Gastroesophageal sphincter (tissue), 4 donors: ENCODE measurements at regions not wholly inside any gene's neighbourhood (a gene's known extent, or its start where the extent isn't known, plus 50 kb on each side); places are given as distances from the start of the nearest gene placed in this dataset.

ENCODE experiments used
- ATAC-seq: fragments of 150-250 bp; one replicate; pipeline ENCODE4 v1.9.1; 2016; ENCODE audit warnings: mild to moderate bottlenecking, moderate library complexity
- H3K27ac ChIP-seq, 4 donors: fragments of 200-600 bp; sonication (generic) in 3 of 4; 1 replicate in 3 of 4; 2 replicates in 1 of 4; pipeline ENCODE4 v1.5.1; 2016 to 2019
- H3K27me3 ChIP-seq: fragments of 200-600 bp; sonication (generic); one replicate; pipeline ENCODE4 v1.5.1; 2019
- H3K36me3 ChIP-seq, 2 donors: fragments of 200-600 bp; sonication (generic); one replicate each; pipeline ENCODE4 v1.5.1; 2019; ENCODE audit warnings: control low read depth in 1 of 2
- H3K4me1 ChIP-seq, 3 donors: fragments of 200-600 bp; sonication (generic); 1 replicate in 2 of 3; 2 replicates in 1 of 3; pipeline ENCODE4 v1.5.1; 2016 to 2019; ENCODE audit warnings: control low read depth in 2 of 3
- H3K4me3 ChIP-seq, 2 donors: fragments of 200-600 bp; sonication (generic); one replicate each; pipeline ENCODE4 v1.5.1; 2019; ENCODE audit warnings: mild to moderate bottlenecking in 1 of 2, moderate library complexity in 1 of 2
- H3K9me3 ChIP-seq, 3 donors: fragments of 200-600 bp; sonication (generic); one replicate each; pipeline ENCODE4 v1.5.1; 2017 to 2019; ENCODE audit warnings: control low read depth in 2 of 3
- CTCF ChIP-seq, 4 experiments: fragments of 200-600 bp in 2 of 4; fragments of 450-650 bp in 2 of 4; sonication (generic) in 1 of 4; IDR thresholded peaks; one replicate each; pipeline ENCODE4 v1.5.1; 2017 to 2019; ENCODE audit warnings: antibody characterized with exemption in 4 of 4, mild to moderate bottlenecking in 2 of 4, moderate library complexity in 2 of 4
- EP300 ChIP-seq: sonication (generic); formaldehyde crosslinking; IDR thresholded peaks from one replicate; pipeline ENCODE4 v1.6.1; 2017; ENCODE audit warnings: antibody characterized with exemption, mild to moderate bottlenecking
- POLR2A ChIP-seq, 2 donors: fragments of 450-650 bp; IDR thresholded peaks; one replicate each; pipeline ENCODE4 v1.6.1; 2017; ENCODE audit warnings: antibody characterized with exemption in 2 of 2, mild to moderate bottlenecking in 2 of 2, moderate library complexity in 1 of 2
- POLR2AphosphoS5 ChIP-seq: sonication (generic); formaldehyde crosslinking; IDR thresholded peaks from one replicate; pipeline ENCODE4 v1.6.1; 2017; ENCODE audit warnings: antibody characterized with exemption
- WGBS, 2 donors: methylation state at CpG; one replicate each; pipeline ENCODE4 v1.1.5; 2018; ENCODE audit warnings: low coverage in 1 of 2; 5-methylcytosine and 5-hydroxymethylcytosine counted together

GRCh38 chr18:39620551-39621168 is 2055.1 kb upstream of the CELF4 start:
- Histone ChIP-seq H3K4me3 (no peak overlapping the region), H3K36me3 (no peaks in the 10 kb centered on the region), H3K27ac (no peak overlapping the region), H3K4me1 (no peaks in the 10 kb centered on the region), H3K9me3 (peaks cover 0 to 7% (median 0%) of the 10 kb centered on the region in 3 donors), H3K27me3 (no peaks in the 10 kb centered on the region)
- no peak for ATAC-seq
- TF ChIP-seq POLR2A (IDR thresholded peaks at IDR 0.05) (no peak), CTCF (IDR thresholded peaks at IDR 0.05) (no peak), POLR2AphosphoS5 (no peak), EP300 (no peak)
- WGBS, 2 donors, result 91 to 100% methylated on average over 2 of the region's 2 CpGs

- WGBS, 2 donors, result no CpG with 5 or more reads among the region's 33 CpGs
- Histone ChIP-seq H3K27me3 (no peaks in the 10 kb centered on the region), H3K27ac (no peak overlapping the region), H3K9me3 (peaks cover 0 to 7% (median 0%) of the 10 kb centered on the region in 3 donors), H3K4me1 (no peaks in the 10 kb centered on the region), H3K36me3 (no peaks in the 10 kb centered on the region), H3K4me3 (no peak overlapping the region)
- no peak for ATAC-seq
- TF ChIP-seq POLR2AphosphoS5 (no peak), POLR2A (IDR thresholded peaks at IDR 0.05) (no peak), CTCF (IDR thresholded peaks at IDR 0.05) (no peak)
Measured at GRCh38 chr18:39618265-39619003, 2052.8 kb upstream of the CELF4 start.

GRCh38 chr18:39611381-39612100 is 2045.9 kb upstream of the CELF4 start:
- 69 to 74% methylated on average over 3 of the region's 3 CpGs for WGBS, 2 donors
- ATAC-seq, result no peak

GRCh38 chr18:39607034-39607433 is 2041.4 kb upstream of the CELF4 start:
- TF ChIP-seq POLR2AphosphoS5 (no peak), POLR2A (IDR thresholded peaks at IDR 0.05) (no peak), EP300 (no peak), CTCF (IDR thresholded peaks at IDR 0.05) (no peak)
- no peak for ATAC-seq
- no peaks in the 10 kb centered on the region for H3K36me3 ChIP-seq
- H3K27ac ChIP-seq, result no peak overlapping the region
- no peaks in the 10 kb centered on the region for H3K27me3 ChIP-seq
- H3K4me1 ChIP-seq, result no peaks in the 10 kb centered on the region
- WGBS, 2 donors, result 72 to 81% methylated on average over 3 to 5 of the region's 5 CpGs
- no peaks in the 10 kb centered on the region for H3K9me3 ChIP-seq
- no peak overlapping the region for H3K4me3 ChIP-seq

More at GRCh38 chr18:39611381-39612100, 2045.9 kb upstream of the CELF4 start:
- Histone ChIP-seq H3K36me3 (no peaks in the 10 kb centered on the region), H3K4me1 (no peaks in the 10 kb centered on the region), H3K27ac (no peak overlapping the region), H3K27me3 (no peaks in the 10 kb centered on the region), H3K9me3 (no peaks in the 10 kb centered on the region), H3K4me3 (no peak overlapping the region)
- TF ChIP-seq POLR2AphosphoS5 (no peak), POLR2A (IDR thresholded peaks at IDR 0.05) (no peak), EP300 (no peak), CTCF (IDR thresholded peaks at IDR 0.05) (no peak)
